Upper lobe of left lung (tissue), 6 donors: ENCODE measurements at regions not wholly inside any gene's neighbourhood (a gene's known extent, or its start where the extent isn't known, plus 50 kb on each side); places are given as distances from the start of the nearest gene placed in this dataset.
A peak's percentile ranks its signal among the peaks of the same experiment; 100 is the strongest.

ENCODE experiments used
- ATAC-seq, 2 donors: fragments of 200-7000 bp; cut with Tn5 transposase; one replicate each; pipeline ENCODE4 v1.9.1; 2022; ENCODE audit warnings: mild to moderate bottlenecking in 2 of 2, moderate library complexity in 2 of 2; ENCODE audit not compliant: low FRiP score in 2 of 2
- DNase-seq, 2 donors: peaks; one replicate each; pipeline ENCODE4 v3.0.0-alpha.2; 2019 to 2020
- H3K27ac ChIP-seq, 4 donors: fragments of 200-600 bp; sonication (generic); one replicate each; pipeline ENCODE4 v1.5.1; 2016 to 2019
- H3K27me3 ChIP-seq, 4 donors: fragments of 200-600 bp; sonication (generic); one replicate each; pipeline ENCODE4 v1.5.1; 2017 to 2019
- H3K36me3 ChIP-seq, 4 donors: fragments of 200-600 bp; sonication (generic); one replicate each; pipeline ENCODE4 v1.5.1; 2016 to 2019
- H3K4me1 ChIP-seq, 4 donors: fragments of 200-600 bp; sonication (generic); one replicate each; pipeline ENCODE4 v1.5.1; 2018 to 2019
- H3K4me3 ChIP-seq, 4 donors: fragments of 200-600 bp; sonication (generic); one replicate each; pipeline ENCODE4 v1.5.1; 2017 to 2019; ENCODE audit warnings: mild to moderate bottlenecking in 2 of 4, moderate library complexity in 1 of 4
- H3K9me3 ChIP-seq, 4 donors: fragments of 200-600 bp; sonication (generic); one replicate each; pipeline ENCODE4 v1.5.1; 2018 to 2019
- CTCF ChIP-seq, 6 experiments: fragments of 450-650 bp in 4 of 6; fragments of 200-600 bp in 2 of 6; sonication (generic) in 2 of 6; IDR thresholded peaks; one replicate each; pipeline ENCODE4 v1.5.1; 2016 to 2019; ENCODE audit warnings: antibody characterized with exemption in 6 of 6
- EP300 ChIP-seq, 4 donors: sonication (generic); formaldehyde crosslinking; IDR thresholded peaks; one replicate each; pipeline ENCODE4 v1.5.1; 2017; ENCODE audit warnings: antibody characterized with exemption in 4 of 4, control low read depth in 2 of 4
- POLR2A ChIP-seq, 4 donors: fragments of 450-650 bp; IDR thresholded peaks; one replicate each; pipeline ENCODE4 v1.5.1; 2016 to 2017; ENCODE audit warnings: antibody characterized with exemption in 4 of 4, mild to moderate bottlenecking in 2 of 4
- POLR2AphosphoS5 ChIP-seq, 2 donors: sonication (generic); formaldehyde crosslinking; IDR thresholded peaks; one replicate each; pipeline ENCODE4 v1.5.1; 2017; ENCODE audit warnings: antibody characterized with exemption in 2 of 2
- WGBS, 2 donors: methylation state at CpG; one replicate each; pipeline ENCODE4 v1.1.5; 2017 to 2018; 5-methylcytosine and 5-hydroxymethylcytosine counted together
- donor health status: DM: no; HTN: no; CAD: no; lungs with moderate emphysema.
- donor health status: DM: no; HTN: yes; CAD: no; lungs with severe emphysema.

GRCh38 chr18:44323125-44323524, 357.6 kb upstream of the SETBP1 start:
- Histone ChIP-seq H3K36me3 (no peaks in the 10 kb centered on the region), H3K9me3 (no peaks in the 10 kb centered on the region), H3K27ac (no peak overlapping the region), H3K4me3 (no peak overlapping the region), H3K4me1 (no peaks in the 10 kb centered on the region), H3K27me3 (no peaks in the 10 kb centered on the region)
- no peak for TF ChIP-seq CTCF (IDR thresholded peaks at IDR 0.05)
- TF ChIP-seq EP300 (IDR thresholded peaks at IDR 0.05) = no peak
- TF ChIP-seq POLR2AphosphoS5 (IDR thresholded peaks at IDR 0.05) = no peak
- no peak for TF ChIP-seq POLR2A (IDR thresholded peaks at IDR 0.05)
- ATAC-seq (no peak), DNase-seq (no peak)

GRCh38 chr18:44324361-44324760, 356.3 kb upstream of the SETBP1 start:
- TF ChIP-seq CTCF (IDR thresholded peaks at IDR 0.05) (no peak), POLR2AphosphoS5 (IDR thresholded peaks at IDR 0.05) (no peak), POLR2A (IDR thresholded peaks at IDR 0.05) (no peak), EP300 (IDR thresholded peaks at IDR 0.05) (no peak)
- Histone ChIP-seq H3K4me1 (no peaks in the 10 kb centered on the region), H3K27me3 (no peaks in the 10 kb centered on the region), H3K36me3 (no peaks in the 10 kb centered on the region), H3K27ac (no peak overlapping the region), H3K9me3 (no peaks in the 10 kb centered on the region), H3K4me3 (no peak overlapping the region)
- ATAC-seq = no peak
- no peak for DNase-seq
- WGBS, 2 donors = 62 to 82% methylated on average over 2 of the region's 2 CpGs

- Histone ChIP-seq H3K27me3 (no peaks in the 10 kb centered on the region), H3K4me1 (no peaks in the 10 kb centered on the region), H3K9me3 (no peaks in the 10 kb centered on the region), H3K27ac (no peak overlapping the region), H3K4me3 (no peak overlapping the region), H3K36me3 (no peaks in the 10 kb centered on the region)
- TF ChIP-seq POLR2AphosphoS5 (IDR thresholded peaks at IDR 0.05) (no peak), POLR2A (IDR thresholded peaks at IDR 0.05) (no peak), EP300 (IDR thresholded peaks at IDR 0.05) (no peak), CTCF (IDR thresholded peaks at IDR 0.05) (peak in 4 of 6 experiments; percentile 30 to 50 (median 46))
- ATAC-seq (no peak), DNase-seq (peak in 1 of 2 donors; percentile 25)
- 41 to 53% methylated on average over 4 of the region's 4 CpGs for WGBS, 2 donors
Observed at GRCh38 chr18:44325903-44326635, 354.6 kb upstream of the SETBP1 start.

- TF ChIP-seq EP300 (IDR thresholded peaks at IDR 0.05) (no peak), POLR2A (IDR thresholded peaks at IDR 0.05) (no peak)
- Histone ChIP-seq H3K4me1 (no peaks in the 10 kb centered on the region), H3K27ac (peak overlapping the region in 1 of 4 donors; percentile 30), H3K36me3 (no peaks in the 10 kb centered on the region), H3K9me3 (no peaks in the 10 kb centered on the region), H3K27me3 (no peaks in the 10 kb centered on the region), H3K4me3 (no peak overlapping the region)
- DNase-seq = no peak
- ATAC-seq = no peak
- 72 to 73% methylated on average over 6 of the region's 6 CpGs for WGBS, 2 donors
Observed at GRCh38 chr18:44331656-44332570, 348.8 kb upstream of the SETBP1 start.

GRCh38 chr18:44341759-44342158, 338.9 kb upstream of the SETBP1 start:
- no peak overlapping the region for H3K27ac ChIP-seq
- no peaks in the 10 kb centered on the region for H3K36me3 ChIP-seq
- ATAC-seq (no peak), DNase-seq (no peak)
- WGBS, 2 donors = 83 to 100% methylated on average over 1 of the region's 1 CpG
- H3K27me3 ChIP-seq = no peaks in the 10 kb centered on the region
- H3K9me3 ChIP-seq = peaks cover 0 to 10% (median 3%) of the 10 kb centered on the region in 4 donors
- TF ChIP-seq EP300 (IDR thresholded peaks at IDR 0.05) (no peak), CTCF (IDR thresholded peaks at IDR 0.05) (no peak), POLR2AphosphoS5 (IDR thresholded peaks at IDR 0.05) (no peak), POLR2A (IDR thresholded peaks at IDR 0.05) (no peak)
- H3K4me3 ChIP-seq = no peak overlapping the region
- no peaks in the 10 kb centered on the region for H3K4me1 ChIP-seq
